ENCODE measurements at regions not wholly inside any gene's neighbourhood (a gene's known extent, or its start where the extent isn't known, plus 50 kb on each side); places are given as distances from the start of the nearest gene placed in this dataset.

DNA sequence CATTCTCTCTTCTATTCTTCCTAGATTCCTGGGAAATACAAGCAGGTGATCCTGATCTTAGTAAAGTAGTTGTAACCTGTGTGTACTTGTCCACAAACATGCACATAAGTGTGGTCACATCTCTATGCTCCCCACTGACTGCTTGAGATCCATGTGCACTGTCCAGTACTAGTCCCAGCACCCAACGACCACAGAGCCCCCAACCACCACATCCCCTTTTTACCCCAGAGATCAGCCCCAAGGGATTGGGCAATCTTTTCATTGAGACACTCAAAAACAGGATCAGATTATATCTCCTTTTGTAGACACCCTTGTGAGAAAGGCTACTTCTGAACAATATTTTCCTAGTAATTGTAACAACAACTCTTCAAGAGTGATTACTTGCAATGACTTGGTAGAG is 240.6 kb downstream of the ACTL7B start:
- no peaks in the 10 kb centered on the region for H3K36me3 ChIP-seq (replicated peaks in 1 of 2; ENCODE audit: control insufficient read depth in 1 of 2, insufficient read depth in 2 of 2, low read length in 2 of 2)
- DNase-seq (ENCODE audit: low spot score) = no peak
- no peaks in the 10 kb centered on the region for H4K20me1 ChIP-seq (ENCODE audit: insufficient read depth, low read length)
- CTCF ChIA-PET (ENCODE audit: low intra/inter-chr PET ratio, low total read pairs) = no interaction called here
- FAIRE-seq = no peak
- H3K79me2 ChIP-seq (ENCODE audit: insufficient read depth, low read length) = no peaks in the 10 kb centered on the region
- no peak for TF ChIP-seq CENPX (CRISPR knock-in tag; IDR thresholded peaks at IDR 0.05)
- TF ChIP-seq ZSCAN9 (CRISPR knock-in tag; IDR thresholded peaks at IDR 0.05; ENCODE audit: borderline replicate concordance) = no peak
- TF ChIP-seq, protein P1, sequence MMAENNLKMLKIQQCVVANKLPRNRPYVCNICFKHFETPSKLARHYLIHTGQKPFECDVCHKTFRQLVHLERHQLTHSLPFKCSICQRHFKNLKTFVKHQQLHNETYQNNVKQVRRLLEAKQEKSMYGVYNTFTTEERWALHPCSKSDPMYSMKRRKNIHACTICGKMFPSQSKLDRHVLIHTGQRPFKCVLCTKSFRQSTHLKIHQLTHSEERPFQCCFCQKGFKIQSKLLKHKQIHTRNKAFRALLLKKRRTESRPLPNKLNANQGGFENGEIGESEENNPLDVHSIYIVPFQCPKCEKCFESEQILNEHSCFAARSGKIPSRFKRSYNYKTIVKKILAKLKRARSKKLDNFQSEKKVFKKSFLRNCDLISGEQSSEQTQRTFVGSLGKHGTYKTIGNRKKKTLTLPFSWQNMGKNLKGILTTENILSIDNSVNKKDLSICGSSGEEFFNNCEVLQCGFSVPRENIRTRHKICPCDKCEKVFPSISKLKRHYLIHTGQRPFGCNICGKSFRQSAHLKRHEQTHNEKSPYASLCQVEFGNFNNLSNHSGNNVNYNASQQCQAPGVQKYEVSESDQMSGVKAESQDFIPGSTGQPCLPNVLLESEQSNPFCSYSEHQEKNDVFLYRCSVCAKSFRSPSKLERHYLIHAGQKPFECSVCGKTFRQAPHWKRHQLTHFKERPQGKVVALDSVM (CRISPR knock-in tag; IDR thresholded peaks at IDR 0.05) = no peak
- no peak for TF ChIP-seq HNRNPL (IDR thresholded peaks at IDR 0.05; ENCODE audit: low read depth, low read length)
- TF ChIP-seq ZNF780A (CRISPR knock-in tag; IDR thresholded peaks at IDR 0.05) = no peak
- TF ChIP-seq ZEB1 (IDR thresholded peaks at IDR 0.05; ENCODE audit: insufficient replicate concordance, low read depth) = no peak
- no peak for TF ChIP-seq ZNF3 (CRISPR knock-in tag; IDR thresholded peaks at IDR 0.05)
- TF ChIP-seq RNF2 (conservative IDR thresholded peaks at IDR 0.05; ENCODE audit: low read depth) = no peak
- TF ChIP-seq PCBP1 (IDR thresholded peaks at IDR 0.05; ENCODE audit: borderline replicate concordance, low read depth, low read length) = no peak
- TF ChIP-seq NCOA5 (CRISPR knock-in tag; IDR thresholded peaks at IDR 0.05) = no peak
- no peak for TF ChIP-seq ARID2 (CRISPR knock-in tag; IDR thresholded peaks at IDR 0.05; ENCODE audit: borderline replicate concordance)
- no peak for TF ChIP-seq ARNTL (CRISPR knock-in tag; IDR thresholded peaks at IDR 0.05)
- TF ChIP-seq ZNF713 (CRISPR knock-in tag; IDR thresholded peaks at IDR 0.05) = no peak
- no peak for TF ChIP-seq MYNN (CRISPR knock-in tag; IDR thresholded peaks at IDR 0.05; ENCODE audit: low read depth)
- TF ChIP-seq RARG (CRISPR knock-in tag; IDR thresholded peaks at IDR 0.05; ENCODE audit: low read depth) = no peak
- TF ChIP-seq ZNF564 (CRISPR knock-in tag; IDR thresholded peaks at IDR 0.05) = no peak
- TF ChIP-seq, protein P2, sequence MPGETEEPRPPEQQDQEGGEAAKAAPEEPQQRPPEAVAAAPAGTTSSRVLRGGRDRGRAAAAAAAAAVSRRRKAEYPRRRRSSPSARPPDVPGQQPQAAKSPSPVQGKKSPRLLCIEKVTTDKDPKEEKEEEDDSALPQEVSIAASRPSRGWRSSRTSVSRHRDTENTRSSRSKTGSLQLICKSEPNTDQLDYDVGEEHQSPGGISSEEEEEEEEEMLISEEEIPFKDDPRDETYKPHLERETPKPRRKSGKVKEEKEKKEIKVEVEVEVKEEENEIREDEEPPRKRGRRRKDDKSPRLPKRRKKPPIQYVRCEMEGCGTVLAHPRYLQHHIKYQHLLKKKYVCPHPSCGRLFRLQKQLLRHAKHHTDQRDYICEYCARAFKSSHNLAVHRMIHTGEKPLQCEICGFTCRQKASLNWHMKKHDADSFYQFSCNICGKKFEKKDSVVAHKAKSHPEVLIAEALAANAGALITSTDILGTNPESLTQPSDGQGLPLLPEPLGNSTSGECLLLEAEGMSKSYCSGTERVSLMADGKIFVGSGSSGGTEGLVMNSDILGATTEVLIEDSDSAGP (CRISPR knock-in tag; IDR thresholded peaks at IDR 0.05; ENCODE audit: borderline replicate concordance) = no peak
- no peak for TF ChIP-seq SALL1 (CRISPR knock-in tag; IDR thresholded peaks at IDR 0.05)
- TF ChIP-seq STAT5B (CRISPR knock-in tag; IDR thresholded peaks at IDR 0.05) = no peak
- TF ChIP-seq ZNF446 (CRISPR knock-in tag; IDR thresholded peaks at IDR 0.05) = no peak
- H3K4me1 ChIP-seq (ENCODE audit: insufficient read depth, low read length) = no peaks in the 10 kb centered on the region
- H3K27me3 ChIP-seq (ENCODE audit: control insufficient read depth in 1 of 2, insufficient read depth in 2 of 2, low read length in 2 of 2) = no peaks in the 10 kb centered on the region
- no peak overlapping the region for H3K4me2 ChIP-seq (ENCODE audit: low read depth, low read length)
- no peak overlapping the region for H3K27ac ChIP-seq (ENCODE audit: extremely low read length, insufficient read depth, low read length)
- no peak overlapping the region for H3K4me3 ChIP-seq (replicated peaks in 1 of 3; ENCODE audit: insufficient read depth in 1 of 3, low read depth in 2 of 3, low read length in 3 of 3)
- H2AFZ ChIP-seq (ENCODE audit: low read length) = no peak overlapping the region
- H3K9me3 ChIP-seq (ENCODE audit: low read length) = no peaks in the 10 kb centered on the region
- H3K9ac ChIP-seq (ENCODE audit: insufficient read depth, low read depth, low read length) = no peak overlapping the region
- ATAC-seq = no peak
- intact Hi-C loops (cut with micrococcal nuclease; ENCODE audit: unreplicated experiment) (no loop called here), in situ Hi-C loops (cut with HindIII; ENCODE audit: extremely low pct_ligation_motif_present, low pct_unique_long_range_greater_than_20kb) (no loop called here)
- WGBS (ENCODE audit: low lambda C conversion rate) = 0% methylated on average over 1 of the region's 1 CpG
- POLR2A ChIA-PET = no interaction called here
- BruUV-seq (replicated peaks) = no TSS peak

All from HepG2 (cell line).